Mesenteric fat pad (tissue), 1 donor: ENCODE measurements at regions not wholly inside any gene's neighbourhood (a gene's known extent, or its start where the extent isn't known, plus 50 kb on each side); places are given as distances from the start of the nearest gene placed in this dataset.

Experiments
- DNase-seq: peaks from one replicate; pipeline ENCODE4 v3.0.0-alpha.2; 2020; ENCODE audit warnings: low spot score
- donor health status: DM: yes; HTN: yes; CAD: no.

DNA sequence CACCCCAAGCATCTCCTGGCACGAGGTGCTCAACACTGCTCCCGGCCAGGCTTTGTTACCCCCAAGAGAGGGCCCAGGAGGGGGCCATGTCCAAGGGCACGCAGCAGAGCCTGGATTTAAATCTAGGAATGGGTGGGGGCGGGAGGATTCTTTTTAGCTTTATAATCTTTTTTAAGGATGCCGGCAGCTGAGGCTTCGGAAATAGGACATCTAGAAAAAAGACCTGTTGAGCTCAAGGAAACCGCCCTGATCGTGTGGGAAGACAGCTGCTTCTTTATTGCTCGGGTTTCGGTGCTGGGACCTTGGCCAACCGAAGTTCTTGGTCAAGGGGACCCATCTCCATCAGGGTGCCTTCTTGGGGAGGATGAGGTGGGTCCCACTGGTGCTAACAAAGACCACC is 317.9 kb downstream of the CTTN start:
- no peak for DNase-seq

GRCh38 chr11:70716986-70717775 is 318.9 kb downstream of the CTTN start:
- no peak for DNase-seq

DNA sequence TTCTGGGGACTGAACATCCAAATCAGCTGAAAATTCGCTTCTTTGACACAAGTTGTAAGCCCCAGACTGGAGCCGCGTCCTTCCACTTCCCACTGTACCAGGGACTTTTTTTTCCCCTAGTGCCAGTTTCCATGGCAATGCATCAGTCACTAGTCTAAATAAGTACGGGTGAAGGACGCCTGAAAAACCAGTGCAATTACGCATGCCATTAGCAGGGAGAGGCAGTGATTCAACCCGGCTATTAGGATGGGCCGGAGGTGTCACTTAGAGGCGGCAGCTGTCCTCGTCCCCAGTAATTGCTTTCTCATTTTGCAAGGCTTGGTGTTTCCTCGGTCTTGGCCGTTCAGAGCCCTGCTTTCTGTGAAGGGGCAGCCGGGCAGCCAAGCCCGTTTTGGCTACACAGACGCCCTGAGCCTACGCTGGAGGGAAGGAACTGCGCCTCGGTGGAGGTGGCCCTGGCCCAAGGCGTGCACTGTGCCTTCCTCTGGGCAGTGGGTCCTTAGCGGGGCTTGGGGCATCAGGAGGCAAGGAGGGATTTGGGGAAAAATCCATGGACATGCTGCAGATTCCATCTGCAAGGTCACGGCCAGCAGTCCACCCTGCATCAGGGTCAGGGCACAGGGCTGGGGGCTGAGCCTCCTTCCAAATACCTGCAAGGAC is 319.7 kb downstream of the CTTN start:
- no peak for DNase-seq

DNA sequence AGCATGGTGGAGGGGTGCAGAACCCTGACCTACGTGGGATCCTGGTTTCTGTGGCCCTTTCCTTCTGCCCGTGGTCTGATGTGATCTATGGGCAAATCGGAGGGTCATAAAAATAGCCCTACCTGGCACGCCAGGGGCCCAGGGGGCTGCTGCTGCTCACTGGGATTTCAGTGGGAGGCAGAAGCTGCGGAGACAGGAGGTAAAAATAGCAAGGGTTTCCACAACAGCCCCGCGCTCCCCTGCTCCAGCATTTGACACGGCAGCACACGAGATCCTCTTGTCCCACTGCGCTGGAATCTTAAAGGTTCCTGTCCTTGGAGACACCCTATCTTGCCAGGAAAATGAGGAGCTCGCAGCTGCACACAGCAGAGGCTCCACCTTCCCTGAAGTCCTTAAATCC is 321.2 kb downstream of the CTTN start:
- no peak for DNase-seq

DNA sequence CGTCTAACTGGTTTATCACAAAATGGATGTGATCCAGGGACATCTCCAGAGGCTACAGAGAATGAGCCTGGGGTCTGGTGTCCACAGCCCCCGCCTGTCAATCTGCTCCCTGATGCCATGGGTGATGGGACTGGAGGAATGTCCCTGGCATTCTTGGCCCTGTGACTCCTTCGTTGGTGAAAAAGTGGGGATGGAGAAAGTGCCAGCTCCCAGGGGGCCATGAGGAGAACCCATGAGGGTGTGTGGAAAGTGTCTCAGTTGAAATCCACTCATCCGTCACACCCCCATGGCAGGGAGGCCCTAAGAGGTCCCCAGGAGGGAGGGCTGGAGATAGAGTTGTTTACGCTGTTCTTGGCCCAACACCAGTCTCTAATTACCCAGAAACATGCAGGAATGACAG is 322.0 kb downstream of the CTTN start:
- no peak for DNase-seq

GRCh38 chr11:70721006-70721405 is 322.7 kb downstream of the CTTN start:
- DNase-seq = no peak

- no peak for DNase-seq
These were observed 326.9 kb downstream of the CTTN start for GRCh38 chr11:70725278-70725677.

- DNase-seq = no peak
These were observed 327.4 kb downstream of the CTTN start for GRCh38 chr11:70725739-70726138.

GRCh38 chr11:70727021-70727420 is 328.7 kb downstream of the CTTN start:
- no peak for DNase-seq

DNA sequence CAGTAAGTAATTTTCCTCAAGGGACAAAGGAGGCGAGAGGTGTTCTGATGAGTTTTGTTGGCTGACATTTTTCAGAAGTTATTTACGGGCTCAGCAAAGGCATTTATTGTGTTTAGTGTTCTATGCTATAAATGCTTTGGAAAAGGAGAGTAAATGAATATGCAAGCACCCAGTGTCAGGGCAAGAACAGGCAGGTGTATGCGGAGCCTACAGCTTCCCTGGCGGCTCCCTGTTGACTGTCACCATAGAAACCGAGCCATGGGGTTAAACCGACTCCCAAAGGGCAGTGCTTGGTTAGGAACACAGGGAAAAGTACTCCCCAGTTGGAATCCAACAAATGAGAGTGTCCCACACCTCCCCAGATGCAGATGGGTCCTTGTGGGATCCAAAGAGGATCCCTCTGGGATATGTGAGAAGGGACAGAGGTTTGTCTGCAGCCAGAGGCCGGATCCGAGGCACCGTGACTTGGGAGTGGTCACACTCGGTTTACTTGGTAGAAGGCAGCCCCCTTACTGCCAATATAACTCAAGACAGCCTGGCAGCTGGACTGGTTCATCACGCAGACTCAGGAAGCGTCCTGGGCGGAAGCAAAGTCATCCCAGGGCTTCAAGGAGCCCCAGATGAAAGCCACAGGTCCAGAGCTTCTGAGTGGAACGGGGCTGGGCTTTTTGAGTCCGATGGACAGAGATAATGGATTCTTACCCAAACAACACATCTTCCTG is 329.7 kb downstream of the CTTN start:
- no peak for DNase-seq

- DNase-seq = no peak
These were observed 331.6 kb downstream of the CTTN start for GRCh38 chr11:70729949-70730348.

DNA sequence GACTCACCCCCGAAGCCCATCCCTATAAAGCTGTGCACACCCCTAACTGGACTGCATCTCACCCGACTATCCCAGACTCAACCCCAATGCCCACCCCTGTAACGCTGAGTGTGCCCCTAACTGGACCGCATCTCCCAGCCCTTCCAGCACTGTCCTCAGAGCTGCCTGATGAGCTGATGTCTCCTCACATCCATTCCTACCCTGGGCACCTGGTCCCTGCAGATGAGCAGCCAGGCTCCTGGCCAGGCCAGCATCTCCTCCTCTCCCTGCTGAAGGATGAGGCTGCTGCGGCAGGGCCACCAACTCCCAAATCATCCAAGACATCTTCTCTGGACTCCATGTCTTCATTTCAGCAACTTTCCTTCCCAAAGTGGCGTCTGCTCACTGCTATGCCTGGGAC is 332.1 kb downstream of the CTTN start:
- DNase-seq = no peak

- DNase-seq = no peak
These were observed 333.1 kb downstream of the CTTN start for GRCh38 chr11:70731271-70732022.

GRCh38 chr11:70732023-70732880 is 333.9 kb downstream of the CTTN start:
- no peak for DNase-seq

DNA sequence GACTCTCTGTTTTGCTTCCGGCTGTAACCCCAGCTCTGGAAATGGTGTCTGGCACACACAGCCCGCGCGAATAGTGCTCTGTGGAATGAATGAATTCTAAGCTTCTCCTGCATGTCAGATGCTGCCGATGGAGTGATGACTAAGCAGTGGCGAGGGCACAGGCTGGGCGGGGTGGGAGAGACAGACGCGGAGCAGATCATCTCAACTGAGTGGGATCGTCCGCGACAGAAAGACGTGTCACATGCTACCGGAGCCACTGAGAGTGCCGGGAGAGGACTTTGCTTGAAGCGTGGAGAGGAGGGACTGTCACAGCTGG is 334.5 kb downstream of the CTTN start:
- no peak for DNase-seq

DNA sequence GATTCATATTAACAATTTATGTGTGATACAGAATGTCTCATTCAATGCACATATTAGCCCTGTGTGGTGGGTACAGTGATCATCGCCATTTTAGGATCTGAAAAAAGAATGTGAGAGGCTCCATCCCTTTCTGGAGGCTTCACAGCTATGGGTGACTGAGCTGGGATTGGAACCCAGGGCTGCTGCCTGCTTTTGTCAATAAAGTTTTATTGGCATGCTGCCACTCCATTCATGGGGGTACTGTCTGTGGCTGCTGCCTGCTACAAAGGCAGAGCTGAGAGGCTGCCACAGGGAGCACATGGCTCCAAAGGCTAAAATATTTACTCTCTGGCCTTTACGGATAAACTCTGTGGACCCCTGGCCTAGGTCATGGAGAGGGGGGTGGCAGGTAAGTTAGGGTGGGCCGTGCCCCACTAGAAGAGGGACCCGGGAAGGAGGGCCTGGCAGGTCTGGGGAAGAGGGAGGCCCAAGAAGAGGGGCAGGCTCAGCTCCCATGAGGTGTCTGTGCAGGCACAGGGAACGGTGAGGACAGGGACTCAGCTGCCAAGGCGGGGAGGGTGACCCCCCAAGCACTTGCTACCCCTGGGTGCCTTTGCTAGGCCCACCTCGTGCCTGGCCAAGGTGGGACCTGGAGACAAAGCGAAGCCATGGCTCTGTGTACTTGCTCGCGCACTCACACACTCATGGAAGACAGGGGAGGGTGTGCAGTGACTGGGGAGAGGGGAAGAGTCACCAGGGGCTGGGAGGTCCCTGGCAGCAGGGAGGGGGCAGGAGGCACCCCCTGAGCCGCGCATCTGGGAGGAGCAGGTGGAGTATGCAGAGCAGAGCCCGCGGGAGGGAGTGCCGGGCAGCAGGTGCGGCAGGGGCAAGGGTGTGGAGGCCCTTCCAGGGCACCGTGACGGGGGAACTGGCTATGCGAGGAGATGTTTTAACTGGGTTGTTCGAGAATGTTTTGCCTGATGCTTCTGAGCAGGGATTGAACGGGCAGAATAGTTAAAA is 335.3 kb downstream of the CTTN start:
- no peak for DNase-seq

DNA sequence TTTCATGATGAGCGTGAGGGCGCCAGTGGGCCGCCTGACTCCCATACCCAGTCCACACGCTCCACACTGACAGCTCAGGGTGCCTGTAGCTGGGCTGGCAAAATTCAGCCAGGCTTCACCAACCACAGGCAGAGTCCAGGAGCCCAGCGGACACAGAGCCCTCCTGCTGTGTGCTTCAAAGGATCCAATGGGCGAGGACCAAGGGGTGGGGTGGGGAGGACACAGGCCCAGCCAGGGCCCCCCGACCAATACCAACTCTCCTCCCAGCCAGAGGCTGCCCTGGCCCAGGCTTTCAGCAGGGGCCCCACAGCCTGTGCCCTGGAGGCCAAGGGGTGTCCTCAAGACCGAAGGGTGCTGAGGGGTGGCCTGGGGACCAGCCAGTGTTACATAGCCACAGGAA is 336.1 kb downstream of the CTTN start:
- no peak for DNase-seq

DNA sequence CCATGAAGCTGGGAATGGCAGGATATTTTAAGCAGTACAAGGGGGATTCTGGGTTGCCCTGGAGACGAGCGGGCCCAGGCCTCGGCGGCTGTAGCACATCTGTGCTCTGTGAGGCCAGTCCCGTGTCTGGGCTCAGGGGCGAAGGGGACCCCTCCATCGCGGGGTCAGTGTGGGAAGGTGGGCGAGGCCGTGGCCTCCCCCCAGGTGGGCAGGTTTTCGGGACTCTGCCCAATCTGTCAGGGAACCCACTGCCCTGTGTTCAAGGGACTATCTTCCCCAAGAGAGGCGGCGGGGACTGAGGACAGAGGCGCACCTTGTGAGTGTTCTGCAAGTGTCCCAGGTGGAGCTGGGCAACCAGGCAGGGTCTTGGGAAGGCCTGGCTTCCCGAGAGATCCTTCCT is 336.6 kb downstream of the CTTN start:
- no peak for DNase-seq

GRCh38 chr11:70735976-70736375 is 337.6 kb downstream of the CTTN start:
- DNase-seq = no peak

- DNase-seq = no peak
These were observed 338.1 kb downstream of the CTTN start for GRCh38 chr11:70736461-70736860.
